H1 (cell line): ENCODE measurements at regions not wholly inside any gene's neighbourhood (a gene's known extent, or its start where the extent isn't known, plus 50 kb on each side); places are given as distances from the start of the nearest gene placed in this dataset.

ENCODE experiments used
- CTCF ChIA-PET: fragments of 300-600 bp; sonication (Branson Sonifier 250); formaldehyde crosslinking; loops from one replicate; lab custom pipeline; 2021; ENCODE audit not compliant: partially characterized antibody; lab: Charles Lee
- POLR2A ChIA-PET: fragments of 300-600 bp; sonication (Branson Sonifier 250); formaldehyde crosslinking; loops from one replicate; lab custom pipeline; 2021; ENCODE audit warnings: inconsistent platforms; ENCODE audit not compliant: partially characterized antibody; lab: Charles Lee
- DNase-seq, 2 experiments: peaks; one replicate each; pipeline versions ENCODE4 v3.0.0 to v3.0.0-alpha.2; 2010 to 2022; ENCODE audit warnings: low spot score in 2 of 2, low read depth in 1 of 2, mixed read lengths in 1 of 2
- FAIRE-seq: peaks from 2 replicates; lab custom pipeline; 2011; peaks lifted over from hg19 to GRCh38; lab: Jason Lieb, UNC
- H2AFZ ChIP-seq: 2 replicates; pipeline ENCODE4 v1.8.1; 2012; ENCODE audit warnings: low read length, inconsistent platforms
- H2AK5ac ChIP-seq: 2 replicates; pipeline ENCODE4 v1.6.1; 2013; ENCODE audit warnings: low read depth, low read length
- H2BK120ac ChIP-seq: replicated peaks from 2 replicates; pipeline ENCODE3; 2013; ENCODE audit warnings: low read depth, low read length, inconsistent platforms
- H2BK12ac ChIP-seq: 2 replicates; pipeline ENCODE4 v1.6.1; 2013; ENCODE audit warnings: low read depth, low read length
- H2BK15ac ChIP-seq: 2 replicates; pipeline ENCODE4 v1.6.1; 2013; ENCODE audit warnings: low read length
- H2BK20ac ChIP-seq: 2 replicates; pipeline ENCODE4 v1.6.1; 2013; ENCODE audit warnings: low read length
- H2BK5ac ChIP-seq: 2 replicates; pipeline ENCODE4 v1.6.1; 2013; ENCODE audit warnings: low read depth, low read length
- H3K14ac ChIP-seq: 2 replicates; pipeline ENCODE4 v1.6.1; 2013; ENCODE audit warnings: inconsistent platforms; ENCODE audit not compliant: insufficient read length
- H3K18ac ChIP-seq: 2 replicates; pipeline ENCODE4 v1.6.1; 2013; ENCODE audit warnings: low read length; ENCODE audit errors: extremely low read depth
- H3K23ac ChIP-seq: 2 replicates; pipeline ENCODE4 v1.6.1; 2013; ENCODE audit warnings: inconsistent platforms; ENCODE audit not compliant: insufficient read length
- H3K23me2 ChIP-seq: 2 replicates; pipeline ENCODE4 v1.6.1; 2013; ENCODE audit warnings: low read depth, low read length
- H3K27ac ChIP-seq: 2 replicates; pipeline ENCODE4 v1.6.1; 2011; ENCODE audit warnings: low read depth, low read length, inconsistent platforms
- H3K27me3 ChIP-seq, 4 experiments: replicated peaks in 1 of 4; 1 replicate in 1 of 4; 2 replicates in 3 of 4; pipeline versions ENCODE4 v1.6.1 to v1.8.1; 2011 to 2013; ENCODE audit warnings: low read length in 3 of 4, mild to moderate bottlenecking in 3 of 4, inconsistent platforms in 2 of 4, mixed read lengths in 2 of 4, moderate library complexity in 1 of 4; ENCODE audit not compliant: control insufficient read depth in 3 of 4, insufficient read depth in 3 of 4; ENCODE audit errors: extremely low read depth in 1 of 4
- H3K36me3 ChIP-seq, 4 experiments: 2 replicates each; pipeline versions ENCODE4 v1.6.1 to v1.8.1; 2011 to 2013; ENCODE audit warnings: mild to moderate bottlenecking in 4 of 4, low read length in 3 of 4, moderate library complexity in 2 of 4, control low read depth in 1 of 4, inconsistent platforms in 1 of 4; ENCODE audit not compliant: insufficient read depth in 4 of 4, control insufficient read depth in 2 of 4
- H3K4ac ChIP-seq: replicated peaks from 2 replicates; pipeline ENCODE3; 2013; ENCODE audit warnings: low read length, low read depth, mixed read lengths, inconsistent platforms; ENCODE audit not compliant: insufficient read length
- H3K4me1 ChIP-seq, 4 experiments: replicated peaks in 1 of 4; 1 replicate in 1 of 4; 2 replicates in 3 of 4; pipeline versions ENCODE4 v1.6.1 to v1.8.1; 2011 to 2013; ENCODE audit warnings: low read length in 3 of 4, inconsistent platforms in 2 of 4, mixed read lengths in 1 of 4; ENCODE audit not compliant: insufficient read depth in 4 of 4, control insufficient read depth in 3 of 4
- H3K4me2 ChIP-seq, 2 experiments: 2 replicates each; pipeline versions ENCODE4 v1.6.1 to v1.8.1; 2011 to 2013; ENCODE audit warnings: low read depth in 2 of 2, low read length in 2 of 2, control low read depth in 1 of 2, inconsistent platforms in 1 of 2, mild to moderate bottlenecking in 1 of 2; ENCODE audit not compliant: insufficient read depth in 1 of 2
- H3K4me3 ChIP-seq, 4 experiments: fragments of 200-600, 300-600 bp in 1 of 4; sonication (generic), shearing (Covaris generic), sonication (Bioruptor Twin) in 1 of 4; 2 replicates each; pipeline versions ENCODE4 v1.5.1 to v1.8.1; 2011 to 2016; ENCODE audit warnings: low read length in 4 of 4, low read depth in 3 of 4, control low read depth in 2 of 4, inconsistent platforms in 2 of 4, mild to moderate bottlenecking in 2 of 4, mixed read lengths in 1 of 4, moderate library complexity in 1 of 4; ENCODE audit not compliant: insufficient read depth in 2 of 4; ENCODE audit errors: extremely low read depth in 1 of 4
- H3K56ac ChIP-seq: replicated peaks from 2 replicates; pipeline ENCODE3; 2013; ENCODE audit warnings: low read depth, mild to moderate bottlenecking, mixed read lengths, low read length, inconsistent platforms; ENCODE audit not compliant: insufficient read length
- H3K79me1 ChIP-seq: 2 replicates; pipeline ENCODE4 v1.6.1; 2013; ENCODE audit warnings: low read depth, low read length, control low read depth
- H3K79me2 ChIP-seq, 2 experiments: 2 replicates each; pipeline versions ENCODE4 v1.6.1 to v1.8.1; 2012 to 2013; ENCODE audit warnings: low read length in 2 of 2, mild to moderate bottlenecking in 2 of 2, inconsistent platforms in 1 of 2; ENCODE audit not compliant: insufficient read depth in 2 of 2, control insufficient read depth in 1 of 2
- H3K9ac ChIP-seq, 4 experiments: replicated peaks in 1 of 4; 1 replicate in 1 of 4; 2 replicates in 3 of 4; pipeline versions ENCODE4 v1.6.1 to v1.8.1; 2011 to 2013; ENCODE audit warnings: low read depth in 3 of 4, low read length in 3 of 4, control low read depth in 2 of 4, mild to moderate bottlenecking in 2 of 4, moderate library complexity in 2 of 4, inconsistent platforms in 1 of 4; ENCODE audit errors: extremely low read depth in 1 of 4
- H3K9me3 ChIP-seq, 2 experiments: 2 replicates each; pipeline versions ENCODE4 v1.6.1 to v1.8.1; 2012 to 2013; ENCODE audit warnings: mild to moderate bottlenecking in 2 of 2, moderate library complexity in 2 of 2, control low read depth in 1 of 2, inconsistent platforms in 1 of 2, low read depth in 1 of 2, low read length in 1 of 2, mixed read lengths in 1 of 2; ENCODE audit not compliant: insufficient read depth in 2 of 2
- H4K20me1 ChIP-seq, 2 experiments: replicated peaks in 1 of 2; 2 replicates each; pipeline versions ENCODE3 to v1.8.1; 2011 to 2013; ENCODE audit warnings: inconsistent platforms in 2 of 2, low read length in 2 of 2, mild to moderate bottlenecking in 1 of 2; ENCODE audit not compliant: insufficient read depth in 2 of 2, control insufficient read depth in 1 of 2
- H4K5ac ChIP-seq: 2 replicates; pipeline ENCODE4 v1.6.1; 2013; ENCODE audit warnings: low read length, low read depth, mixed read lengths, inconsistent platforms; ENCODE audit not compliant: insufficient read length
- H4K8ac ChIP-seq: 2 replicates; pipeline ENCODE4 v1.8.0; 2013; ENCODE audit warnings: mild to moderate bottlenecking, moderate library complexity, low read length, inconsistent platforms; ENCODE audit not compliant: insufficient read depth; ENCODE audit errors: extremely low read depth
- H4K91ac ChIP-seq: replicated peaks from 2 replicates; pipeline ENCODE3; 2013; ENCODE audit warnings: low read length, mixed read lengths, inconsistent platforms; ENCODE audit not compliant: insufficient read length
- CEBPB ChIP-seq: IDR thresholded peaks from 2 replicates; pipeline ENCODE4 v1.6.1; 2012; ENCODE audit warnings: low read depth, low read length
- CHD2 ChIP-seq: IDR thresholded peaks from 2 replicates; pipeline ENCODE4 v1.6.1; 2012; ENCODE audit warnings: low read length, improper control_type of control experiment
- CTBP2 ChIP-seq: IDR thresholded peaks from 2 replicates; pipeline ENCODE4 v1.7.0; 2011; ENCODE audit warnings: borderline replicate concordance, mild to moderate bottlenecking, moderate library complexity, mixed read lengths, low read length; ENCODE audit not compliant: insufficient read depth, insufficient read length
- MAX ChIP-seq: IDR thresholded peaks from 2 replicates; pipeline ENCODE4 v1.6.1; 2012; ENCODE audit warnings: inconsistent platforms
- NANOG ChIP-seq: IDR thresholded peaks from 2 replicates; pipeline ENCODE4 v1.6.1; 2011; ENCODE audit warnings: low read length, low read depth, mild to moderate bottlenecking, inconsistent platforms; ENCODE audit not compliant: insufficient read depth, poor library complexity, severe bottlenecking
- RFX5 ChIP-seq: IDR thresholded peaks from 2 replicates; pipeline ENCODE4 v1.6.1; 2011; ENCODE audit warnings: low read depth, low read length, improper control_type of control experiment, borderline replicate concordance
- SIRT6 ChIP-seq: IDR thresholded peaks from one replicate; pipeline ENCODE4 v1.7.1; 2012; ENCODE audit warnings: low read length, inconsistent platforms
- WGBS, 2 experiments: shearing (Covaris generic) in 1 of 2; methylation state at CpG; one replicate each; pipeline versions ENCODE4 v1.1.6 to v1.1.7; 2013 to 2015; ENCODE audit warnings: low lambda C conversion rate in 2 of 2, mixed read lengths in 2 of 2, inconsistent platforms in 1 of 2, low coverage in 1 of 2, missing lambda C conversion rate in 1 of 2; ENCODE audit not compliant: insufficient replicate concordance in 2 of 2, insufficient coverage in 1 of 2, insufficient read length in 1 of 2; ENCODE audit errors: extremely low coverage in 1 of 2, missing lambda C conversion rate in 1 of 2; 5-methylcytosine and 5-hydroxymethylcytosine counted together

GRCh38 chr1:182275271-182275670 is 116.3 kb downstream of the GLUL start:
- Histone ChIP-seq H3K27me3 (no peaks in the 10 kb centered on the region), H3K4ac (no peak overlapping the region), H2BK5ac (no peak overlapping the region), H3K18ac (no peak overlapping the region), H4K5ac (no peak overlapping the region), H3K36me3 (no peaks in the 10 kb centered on the region), H2BK15ac (no peak overlapping the region), H3K79me1 (no peaks in the 10 kb centered on the region), H3K56ac (no peak overlapping the region), H4K8ac (no peak overlapping the region), H4K91ac (no peak overlapping the region), H2AK5ac (no peak overlapping the region), H2BK120ac (no peak overlapping the region), H2BK20ac (no peak overlapping the region), H3K4me3 (no peak overlapping the region), H3K4me2 (no peak overlapping the region), H2AFZ (no peak overlapping the region), H2BK12ac (no peak overlapping the region), H4K20me1 (no peaks in the 10 kb centered on the region), H3K27ac (no peak overlapping the region), H3K9ac (no peak overlapping the region), H3K23ac (no peak overlapping the region), H3K79me2 (no peaks in the 10 kb centered on the region), H3K9me3 (no peaks in the 10 kb centered on the region), H3K23me2 (no peaks in the 10 kb centered on the region), H3K14ac (no peak overlapping the region), H3K4me1 (peaks cover 0 to 5% (median 2%) of the 10 kb centered on the region in 4 experiments; a peak in 4 of 7 replicates)
- TF ChIP-seq NANOG = no peak
- no peak for TF ChIP-seq CHD2
- no peak for TF ChIP-seq SIRT6
- no peak for TF ChIP-seq CEBPB
- TF ChIP-seq RFX5 = no peak
- TF ChIP-seq CTBP2 = no peak
- no peak for TF ChIP-seq MAX
- no peak for DNase-seq
- POLR2A ChIA-PET = no interaction called here
- FAIRE-seq = no peak
- WGBS, 2 experiments = 93% methylated on average over 4 of the region's 4 CpGs; no CpG with 5 or more reads in 1 of the 2 experiments
- CTCF ChIA-PET = interaction anchor here (0.6 to 1.1 kb wide), 3 partner anchors 11 to 132 kb away, joined by 3 to 4 read pairs (median 3); no protein-coding TSS in a partner anchor
